ENCODE measurements at regions not wholly inside any gene's neighbourhood (a gene's known extent, or its start where the extent isn't known, plus 50 kb on each side); places are given as distances from the start of the nearest gene placed in this dataset.
"Not testable (repeated sequence)": the region's sequence is repeated elsewhere in the genome, so short reads cannot be mapped to it uniquely, and the experiment has no call there.

GRCh38 chr5:67771791-67772190 is 443.8 kb upstream of the PIK3R1 start:
- no peak for DNase-seq

GRCh38 chr5:67771221-67771620 is 444.3 kb upstream of the PIK3R1 start:
- intact Hi-C loops (cut with DNase I), result no loop called here
- DNase-seq, result no peak

More at GRCh38 chr5:67771791-67772190, 443.8 kb upstream of the PIK3R1 start:
- intact Hi-C loops (cut with DNase I), result no loop called here

GRCh38 chr5:67770431-67771025 is 445.0 kb upstream of the PIK3R1 start:
- no peak for DNase-seq
- intact Hi-C loops (cut with DNase I), result no loop called here

GRCh38 chr5:67765697-67766096 is 449.9 kb upstream of the PIK3R1 start:
- intact Hi-C loops (cut with DNase I), result no loop called here
- DNase-seq, result no peak

GRCh38 chr5:67757771-67758170 is 457.8 kb upstream of the PIK3R1 start:
- DNase-seq; intact Hi-C loops (cut with DNase I): not testable (repeated sequence)

GRCh38 chr5:67752357-67752708 is 463.2 kb upstream of the PIK3R1 start:
- DNase-seq, result no peak
- intact Hi-C loops (cut with DNase I), result no loop called here

- intact Hi-C loops (cut with DNase I), result no loop called here
- no peak for DNase-seq
These were observed 467.3 kb upstream of the PIK3R1 start for GRCh38 chr5:67748165-67748690.

- no peak for DNase-seq
- intact Hi-C loops (cut with DNase I), result no loop called here
These were observed 468.5 kb upstream of the PIK3R1 start for GRCh38 chr5:67747096-67747495.

- intact Hi-C loops (cut with DNase I); DNase-seq: not testable (repeated sequence)
These were observed 468.9 kb upstream of the PIK3R1 start for GRCh38 chr5:67746608-67747007.

GRCh38 chr5:67746103-67746502 is 469.5 kb upstream of the PIK3R1 start:
- no peak for DNase-seq
- intact Hi-C loops (cut with DNase I), result no loop called here

- DNase-seq, result no peak
- intact Hi-C loops (cut with DNase I), result no loop called here
These were observed 482.6 kb upstream of the PIK3R1 start for GRCh38 chr5:67732921-67733320.

- intact Hi-C loops (cut with DNase I), result no loop called here
- no peak for DNase-seq
These were observed 483.1 kb upstream of the PIK3R1 start for GRCh38 chr5:67732471-67732870.

- intact Hi-C loops (cut with DNase I), result no loop called here
- DNase-seq, result peak in 14 of 42 donors; percentile 3 to 79 (median 25)
These were observed 483.7 kb upstream of the PIK3R1 start for GRCh38 chr5:67731886-67732285.

GRCh38 chr5:67730917-67731474 is 484.6 kb upstream of the PIK3R1 start:
- no peak for DNase-seq
- intact Hi-C loops (cut with DNase I), result no loop called here

- intact Hi-C loops (cut with DNase I), result no loop called here
- DNase-seq, result no peak
These were observed 487.1 kb upstream of the PIK3R1 start for GRCh38 chr5:67728326-67728890.

- DNase-seq, result no peak
- intact Hi-C loops (cut with DNase I), result no loop called here
These were observed 490.0 kb upstream of the PIK3R1 start for GRCh38 chr5:67725604-67726003.

- peak in 3 of 42 donors; percentile 3 to 21 (median 3) for DNase-seq
- intact Hi-C loops (cut with DNase I), result no loop called here
These were observed 491.0 kb upstream of the PIK3R1 start for GRCh38 chr5:67724412-67725135.

- no peak for DNase-seq
- intact Hi-C loops (cut with DNase I), result no loop called here
These were observed 491.7 kb upstream of the PIK3R1 start for GRCh38 chr5:67723873-67724272.

- DNase-seq; intact Hi-C loops (cut with DNase I): not testable (repeated sequence)
These were observed 493.0 kb upstream of the PIK3R1 start for GRCh38 chr5:67722582-67722981.

GRCh38 chr5:67720162-67720772 is 495.3 kb upstream of the PIK3R1 start:
- intact Hi-C loops (cut with DNase I), result no loop called here
- no peak for DNase-seq

All from head of caudate nucleus (tissue), 42 donors.